IMR-90 (cell line): ENCODE measurements at regions not wholly inside any gene's neighbourhood (a gene's known extent, or its start where the extent isn't known, plus 50 kb on each side); places are given as distances from the start of the nearest gene placed in this dataset.

Source experiments
- ATAC-seq: fragments of 200-7000 bp; cut with Tn5 transposase; 2 replicates; pipeline ENCODE4 v1.9.1; 2020; ENCODE audit warnings: low read depth, mild to moderate bottlenecking, moderate library complexity
- BruUV-seq: library from RNA; stranded (reverse); fragments of 400-500 nt; replicated peaks from 2 replicates; lab custom pipeline; 2021; lab: Mats Ljungman, UMichigan
- CTCF ChIA-PET: fragments of 300-600 bp; formaldehyde crosslinking; extraction: SDS; loops from one replicate; lab custom pipeline; 2021; ENCODE audit warnings: antibody characterized with exemption; lab: Yijun Ruan, JAX
- POLR2A ChIA-PET: fragments of 300-600 bp; sonication (Branson Sonifier 250); formaldehyde crosslinking; loops from one replicate; lab custom pipeline; 2022; ENCODE audit warnings: antibody characterized with exemption; ENCODE audit not compliant: unreplicated experiment; lab: Charles Lee
- DNase-seq: peaks from one replicate; pipeline ENCODE4 v3.0.0; 2013
- H2AFZ ChIP-seq: replicated peaks from 2 replicates; pipeline ENCODE3; 2013; ENCODE audit warnings: low read length, mild to moderate bottlenecking; ENCODE audit not compliant: poor library complexity
- H2AK5ac ChIP-seq: 2 replicates; pipeline ENCODE4 v1.6.1; 2013; ENCODE audit warnings: low read depth, low read length, inconsistent platforms
- H2AK9ac ChIP-seq: replicated peaks from 2 replicates; pipeline ENCODE3; 2013; ENCODE audit warnings: mild to moderate bottlenecking, low read depth, low read length, moderate library complexity; ENCODE audit not compliant: poor library complexity
- H2BK120ac ChIP-seq: 2 replicates; pipeline ENCODE4 v1.6.1; 2013; ENCODE audit warnings: low read depth, low read length, inconsistent platforms
- H2BK15ac ChIP-seq: 3 replicates; pipeline ENCODE4 v1.6.1; 2013; ENCODE audit warnings: low read depth, low read length, inconsistent platforms
- H2BK20ac ChIP-seq: 2 replicates; pipeline ENCODE4 v1.6.1; 2013; ENCODE audit warnings: low read depth, mild to moderate bottlenecking, inconsistent platforms, low read length, moderate library complexity
- H2BK5ac ChIP-seq: 2 replicates; pipeline ENCODE4 v1.6.1; 2013; ENCODE audit warnings: mild to moderate bottlenecking, low read depth, low read length, inconsistent platforms; ENCODE audit not compliant: poor library complexity, severe bottlenecking
- H3K14ac ChIP-seq: replicated peaks from 2 replicates; pipeline ENCODE4 v1.6.1; 2013; ENCODE audit warnings: low read depth, low read length, inconsistent platforms
- H3K18ac ChIP-seq: 2 replicates; pipeline ENCODE4 v1.6.1; 2013; ENCODE audit warnings: low read depth, low read length, control low read depth
- H3K23ac ChIP-seq: 2 replicates; pipeline ENCODE4 v1.6.1; 2013; ENCODE audit warnings: low read depth, low read length, inconsistent platforms
- H3K27ac ChIP-seq: 2 replicates; pipeline ENCODE4 v1.5.1; 2013; ENCODE audit warnings: mild to moderate bottlenecking, control low read depth, low read length; ENCODE audit not compliant: insufficient read depth
- H3K27me3 ChIP-seq: 2 replicates; pipeline ENCODE4 v1.6.1; 2013; ENCODE audit warnings: low read length; ENCODE audit not compliant: control insufficient read depth, insufficient read depth
- H3K36me3 ChIP-seq: 2 replicates; pipeline ENCODE4 v1.6.1; 2013; ENCODE audit warnings: low read length, mixed read lengths; ENCODE audit not compliant: control insufficient read depth, insufficient read depth
- H3K4ac ChIP-seq: 2 replicates; pipeline ENCODE4 v1.6.1; 2013; ENCODE audit warnings: low read depth, low read length, inconsistent platforms
- H3K4me1 ChIP-seq: 2 replicates; pipeline ENCODE4 v1.6.1; 2013; ENCODE audit warnings: low read length, mixed read lengths; ENCODE audit not compliant: control insufficient read depth, insufficient read depth
- H3K4me2 ChIP-seq: 2 replicates; pipeline ENCODE4 v1.6.1; 2013; ENCODE audit warnings: low read depth, mild to moderate bottlenecking, control low read depth, low read length, moderate library complexity
- H3K4me3 ChIP-seq: 2 replicates; pipeline ENCODE4 v1.5.1; 2013; ENCODE audit warnings: low read depth, mild to moderate bottlenecking, control low read depth, low read length, moderate library complexity; ENCODE audit not compliant: insufficient read depth
- H3K56ac ChIP-seq: 2 replicates; pipeline ENCODE4 v1.6.1; 2013; ENCODE audit warnings: low read length, inconsistent platforms; ENCODE audit not compliant: insufficient read depth; ENCODE audit errors: extremely low read depth
- H3K79me1 ChIP-seq, 2 experiments: 2 replicates each; pipeline ENCODE4 v1.6.1; 2013; ENCODE audit warnings: low read length in 2 of 2, inconsistent platforms in 1 of 2, low read depth in 1 of 2
- H3K9ac ChIP-seq: 2 replicates; pipeline ENCODE4 v1.6.1; 2013; ENCODE audit warnings: low read depth, low read length, control low read depth
- H3K9me1 ChIP-seq: 2 replicates; pipeline ENCODE4 v1.6.1; 2013; ENCODE audit warnings: low read length, inconsistent platforms; ENCODE audit not compliant: insufficient read depth
- H3K9me3 ChIP-seq: 2 replicates; pipeline ENCODE4 v1.6.1; 2013; ENCODE audit warnings: low read length; ENCODE audit not compliant: control insufficient read depth, insufficient read depth
- H4K20me1 ChIP-seq: 2 replicates; pipeline ENCODE4 v1.6.1; 2013; ENCODE audit warnings: low read length, inconsistent platforms; ENCODE audit not compliant: insufficient read depth
- H4K5ac ChIP-seq: 2 replicates; pipeline ENCODE4 v1.6.1; 2013; ENCODE audit warnings: mild to moderate bottlenecking, low read depth, low read length, control low read depth
- H4K8ac ChIP-seq, 2 experiments: 2 replicates each; pipeline ENCODE4 v1.6.1; 2013; ENCODE audit warnings: low read depth in 2 of 2, low read length in 2 of 2, control low read depth in 1 of 2, inconsistent platforms in 1 of 2
- H4K91ac ChIP-seq: 2 replicates; pipeline ENCODE4 v1.6.1; 2013; ENCODE audit warnings: low read depth, low read length, inconsistent platforms; ENCODE audit not compliant: insufficient read depth
- POLR2A ChIP-seq: IDR thresholded peaks from 2 replicates; pipeline ENCODE4 v1.6.1; 2012; ENCODE audit warnings: mild to moderate bottlenecking, low read depth, low read length
- SMC3 ChIP-seq: fragments of 150-350 bp; IDR thresholded peaks from 2 replicates; pipeline ENCODE4 v1.6.1; 2016; ENCODE audit warnings: low read depth, mild to moderate bottlenecking, antibody characterized with exemption, low read length, moderate library complexity
- WGBS, 2 experiments: methylation state at CpG; one replicate each; pipeline versions ENCODE4 v1.1.5 to v1.1.7; 2013; ENCODE audit warnings: missing lambda C conversion rate in 2 of 2; ENCODE audit not compliant: insufficient read length in 1 of 2; ENCODE audit errors: extremely low coverage in 2 of 2; 5-methylcytosine and 5-hydroxymethylcytosine counted together
- dilution Hi-C: fragments of 300-500 bp; cut with HindIII; formaldehyde crosslinking; loops from one replicate; pipeline ENCODE4 v1.14.3; 2018; ENCODE audit warnings: low sequenced_read_pairs; ENCODE audit not compliant: unreplicated experiment
- in situ Hi-C: fragments of 300-500 bp; cut with MboI; formaldehyde crosslinking; loops from 3 replicates; pipeline ENCODE4 v1.14.3; 2019; ENCODE audit warnings: low sequenced_read_pairs, inconsistent platforms, mixed read lengths
- intact Hi-C: fragments of 100-400 bp; cut with micrococcal nuclease; formaldehyde crosslinking; loops from 2 replicates; pipeline ENCODE4 v1.10.0; 2022
- TF ChIP-seq, protein P1 (sequence below): fragments of 150-350 bp; IDR thresholded peaks from 2 replicates; pipeline ENCODE4 v1.6.1; 2017; ENCODE audit warnings: mild to moderate bottlenecking, antibody characterized with exemption, low read length, low read depth

DNA sequence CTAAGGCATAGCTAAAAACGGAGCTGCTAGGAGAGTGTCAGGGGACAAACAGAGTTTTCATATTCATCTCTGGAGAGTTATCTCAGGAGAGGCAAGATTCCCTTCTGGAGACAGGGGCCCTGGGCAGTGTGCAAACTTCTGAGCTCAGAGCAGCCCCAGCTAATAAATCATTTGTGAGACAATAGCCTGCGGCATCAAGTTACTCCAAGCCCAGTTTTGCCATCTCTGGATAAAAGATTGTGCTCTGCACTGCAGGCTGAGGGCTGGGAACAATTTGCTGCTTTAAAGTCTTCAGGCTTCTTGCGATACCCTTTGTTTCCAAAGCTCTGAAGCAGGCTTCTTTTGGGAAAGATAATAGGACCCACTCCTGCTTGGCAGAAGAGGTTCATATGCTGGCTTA, 164.3 kb upstream of the BRINP1 start:
- Histone ChIP-seq H4K5ac (no peak overlapping the region), H3K4ac (no peak overlapping the region), H3K4me1 (no peaks in the 10 kb centered on the region), H3K56ac (no peak overlapping the region), H3K18ac (no peak overlapping the region), H3K27me3 (no peaks in the 10 kb centered on the region), H2AK5ac (no peak overlapping the region), H3K23ac (no peak overlapping the region), H3K9me1 (no peaks in the 10 kb centered on the region), H4K91ac (no peak overlapping the region), H3K4me3 (no peak overlapping the region), H2BK20ac (no peak overlapping the region), H2BK15ac (no peak overlapping the region), H3K14ac (no peak overlapping the region), H2AK9ac (no peak overlapping the region), H3K4me2 (no peak overlapping the region), H4K8ac (no peak overlapping the region), H4K20me1 (no peaks in the 10 kb centered on the region), H3K27ac (no peak overlapping the region), H3K9me3 (no peaks in the 10 kb centered on the region; the same call in 1 of the 2 replicates), H2BK5ac (no peak overlapping the region), H3K36me3 (no peaks in the 10 kb centered on the region), H3K79me1 (no peaks in the 10 kb centered on the region), H2BK120ac (no peak overlapping the region), H3K9ac (no peak overlapping the region), H2AFZ (no peak overlapping the region)
- ChIA-PET POLR2A (no interaction called here), CTCF (no interaction called here)
- 0% methylated on average over 1 of the region's 3 CpGs; no CpG with 5 or more reads in 1 of the 2 experiments for WGBS, 2 experiments
- TF ChIP-seq SMC3 (no peak), POLR2A (no peak)
- TF ChIP-seq, protein P1, sequence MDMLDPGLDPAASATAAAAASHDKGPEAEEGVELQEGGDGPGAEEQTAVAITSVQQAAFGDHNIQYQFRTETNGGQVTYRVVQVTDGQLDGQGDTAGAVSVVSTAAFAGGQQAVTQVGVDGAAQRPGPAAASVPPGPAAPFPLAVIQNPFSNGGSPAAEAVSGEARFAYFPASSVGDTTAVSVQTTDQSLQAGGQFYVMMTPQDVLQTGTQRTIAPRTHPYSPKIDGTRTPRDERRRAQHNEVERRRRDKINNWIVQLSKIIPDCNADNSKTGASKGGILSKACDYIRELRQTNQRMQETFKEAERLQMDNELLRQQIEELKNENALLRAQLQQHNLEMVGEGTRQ = no peak
- intact Hi-C loops = no loop called here
- dilution Hi-C loops = no loop called here
- no peak for ATAC-seq
- DNase-seq = no peak
- in situ Hi-C loops = no loop called here
- no TSS peak for BruUV-seq
